Stomach (tissue), 4 donors: ENCODE measurements at regions not wholly inside any gene's neighbourhood (a gene's known extent, or its start where the extent isn't known, plus 50 kb on each side); places are given as distances from the start of the nearest gene placed in this dataset.

Source experiments
- POLR2A ChIP-seq, 4 donors: fragments of 450-650 bp; IDR thresholded peaks; one replicate each; pipeline ENCODE4 v1.6.1; 2016; ENCODE audit warnings: antibody characterized with exemption in 4 of 4, control low read depth in 2 of 4, mild to moderate bottlenecking in 1 of 4, moderate library complexity in 1 of 4
- TF ChIP-seq, protein P1 (sequence below), 7 experiments: fragments of 450-650 bp in 4 of 7; fragments of 200-600 bp in 3 of 7; sonication (generic) in 3 of 7; IDR thresholded peaks; one replicate each; pipeline ENCODE4 v1.5.1; 2016 to 2019; ENCODE audit warnings: antibody characterized with exemption in 7 of 7, control low read depth in 2 of 7, mild to moderate bottlenecking in 1 of 7

DNA sequence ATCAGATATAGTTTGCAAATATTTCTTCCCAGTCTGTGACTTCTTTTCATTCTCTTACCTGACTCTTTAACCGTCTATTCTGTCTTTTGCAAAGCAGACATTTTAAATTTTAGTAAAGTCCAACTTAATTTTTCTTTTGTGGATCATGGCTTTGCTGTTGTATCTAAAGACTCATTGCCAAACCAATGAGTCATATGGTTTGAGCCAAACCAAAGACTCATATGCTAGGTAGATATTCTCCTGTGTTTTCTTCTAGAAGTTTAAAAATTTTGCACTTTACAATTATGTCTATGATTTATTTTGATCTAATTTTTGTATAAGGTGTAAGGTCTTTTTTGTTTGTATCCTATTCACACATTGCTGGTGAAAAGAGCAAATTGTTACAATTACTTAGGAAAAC is 446.8 kb downstream of the ANKRD50 start:
- TF ChIP-seq, protein P1, sequence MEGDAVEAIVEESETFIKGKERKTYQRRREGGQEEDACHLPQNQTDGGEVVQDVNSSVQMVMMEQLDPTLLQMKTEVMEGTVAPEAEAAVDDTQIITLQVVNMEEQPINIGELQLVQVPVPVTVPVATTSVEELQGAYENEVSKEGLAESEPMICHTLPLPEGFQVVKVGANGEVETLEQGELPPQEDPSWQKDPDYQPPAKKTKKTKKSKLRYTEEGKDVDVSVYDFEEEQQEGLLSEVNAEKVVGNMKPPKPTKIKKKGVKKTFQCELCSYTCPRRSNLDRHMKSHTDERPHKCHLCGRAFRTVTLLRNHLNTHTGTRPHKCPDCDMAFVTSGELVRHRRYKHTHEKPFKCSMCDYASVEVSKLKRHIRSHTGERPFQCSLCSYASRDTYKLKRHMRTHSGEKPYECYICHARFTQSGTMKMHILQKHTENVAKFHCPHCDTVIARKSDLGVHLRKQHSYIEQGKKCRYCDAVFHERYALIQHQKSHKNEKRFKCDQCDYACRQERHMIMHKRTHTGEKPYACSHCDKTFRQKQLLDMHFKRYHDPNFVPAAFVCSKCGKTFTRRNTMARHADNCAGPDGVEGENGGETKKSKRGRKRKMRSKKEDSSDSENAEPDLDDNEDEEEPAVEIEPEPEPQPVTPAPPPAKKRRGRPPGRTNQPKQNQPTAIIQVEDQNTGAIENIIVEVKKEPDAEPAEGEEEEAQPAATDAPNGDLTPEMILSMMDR (IDR thresholded peaks at IDR 0.05), result no peak
- no peak for TF ChIP-seq POLR2A (IDR thresholded peaks at IDR 0.05)
